Heart left ventricle (tissue), 16 donors: ENCODE measurements at regions not wholly inside any gene's neighbourhood (a gene's known extent, or its start where the extent isn't known, plus 50 kb on each side); places are given as distances from the start of the nearest gene placed in this dataset.

ENCODE experiments used
- ATAC-seq, 4 donors: fragments of 200-7000 bp; cut with Tn5 transposase; one replicate each; pipeline ENCODE4 v1.9.1; 2020 to 2022; ENCODE audit warnings: moderate library complexity in 4 of 4, mild to moderate bottlenecking in 3 of 4, moderate number of reproducible peaks in 1 of 4
- DNase-seq, 5 donors: peaks; one replicate each; pipeline ENCODE4 v3.0.0-alpha.2; 2020
- H3K27ac ChIP-seq, 12 donors: fragments of 200-600 bp; sonication (generic) in 4 of 12; one replicate each; pipeline versions ENCODE4 v1.5.0 to v1.8.0; 2016 to 2022; ENCODE audit warnings: mild to moderate bottlenecking in 2 of 12
- H3K27me3 ChIP-seq, 9 donors: fragments of 200-600 bp; sonication (generic) in 2 of 9; one replicate each; pipeline versions ENCODE4 v1.5.1 to v1.8.0; 2016 to 2022; ENCODE audit warnings: mild to moderate bottlenecking in 3 of 9
- H3K36me3 ChIP-seq, 9 donors: fragments of 200-600 bp; sonication (generic) in 2 of 9; one replicate each; pipeline versions ENCODE4 v1.5.0 to v1.8.0; 2018 to 2022; ENCODE audit warnings: mild to moderate bottlenecking in 2 of 9
- H3K4me1 ChIP-seq, 12 donors: fragments of 200-600 bp; sonication (generic) in 4 of 12; one replicate each; pipeline versions ENCODE4 v1.5.0 to v1.8.0; 2016 to 2022; ENCODE audit warnings: mild to moderate bottlenecking in 3 of 12
- H3K4me3 ChIP-seq, 12 donors: fragments of 200-600 bp; sonication (generic) in 4 of 12; one replicate each; pipeline versions ENCODE4 v1.5.0 to v1.8.0; 2017 to 2022; ENCODE audit warnings: mild to moderate bottlenecking in 9 of 12, moderate library complexity in 4 of 12
- H3K9me3 ChIP-seq, 12 donors: fragments of 200-600 bp; sonication (generic) in 4 of 12; one replicate each; pipeline versions ENCODE4 v1.5.0 to v1.8.0; 2016 to 2022; ENCODE audit warnings: mild to moderate bottlenecking in 1 of 12
- POLR2A ChIP-seq, 2 donors: fragments of 450-650 bp; IDR thresholded peaks; one replicate each; pipeline ENCODE4 v1.6.1; 2017; ENCODE audit warnings: antibody characterized with exemption in 2 of 2, mild to moderate bottlenecking in 2 of 2, moderate library complexity in 2 of 2
- WGBS, 4 donors: extraction: QIAGEN DNeasy Blood & Tissue Kit in 2 of 4; methylation state at CpG; one replicate each; pipeline versions ENCODE4 v1.1.5 to v1.1.7; 2013 to 2018; 5-methylcytosine and 5-hydroxymethylcytosine counted together
- intact Hi-C, 10 donors: fragments of 100-400 bp; cut with DNase I; formaldehyde crosslinking; loops; one replicate each; pipeline versions ENCODE4 v1.11.1 to v1.14.2; 2022
- TF ChIP-seq, protein P1 (sequence below), 12 donors: fragments of 200-600 bp; sonication (generic) in 4 of 12; IDR thresholded peaks; one replicate each; pipeline versions ENCODE4 v1.5.0 to v1.8.0; 2018 to 2022; ENCODE audit warnings: antibody characterized with exemption in 12 of 12, mild to moderate bottlenecking in 5 of 12
- donor health status: ischemic (EF 13 %, LVEDD 7.1; RV severe dilation, severe dysfunction).
- donor health status: healthy with polysubstance abuse.
- donor health status: DM: no; HTN: yes; CAD: no.
- donor health status: DM: no; HTN: no; CAD: no.
- donor health status: ischemic (EF 25% LVEDD 6.9; RV normal size, moderate dysfunction).
- donor health status: ischemic (EF 25% LVEDD 5.7; RV mildly dilated, moderate dysfunction).
- donor health status: healthy.
- donor health status: DM: yes; HTN: yes; CAD: no.
- donor health status: ischemic (EF 35%, LVEDD 5.7; RV mildly dilated, moderate dysfunction).
- donor health status: nonischemic (EF 11% LVEDD 7.7; RV severe dilation, severe dysfunction).
- donor health status: DM: yes; HTN: yes; CAD: no.
- donor health status: PGD.
- donor health status: ischemic (EF 29% LVEDD 5.4; RV normal size, mild dysfunction).
- donor health status: nonischemic (EF 23%, LVEDD 6.1; RV moderate dilation, normal function).

- Histone ChIP-seq H3K36me3 (no peaks in the 10 kb centered on the region), H3K27ac (no peak overlapping the region), H3K4me1 (no peaks in the 10 kb centered on the region), H3K27me3 (no peaks in the 10 kb centered on the region), H3K9me3 (no peaks in the 10 kb centered on the region), H3K4me3 (no peak overlapping the region)
- ATAC-seq, result no peak
- intact Hi-C loops, result no loop called here
- DNase-seq, result no peak
- TF ChIP-seq POLR2A (IDR thresholded peaks at IDR 0.05), result no peak
- TF ChIP-seq, protein P1, sequence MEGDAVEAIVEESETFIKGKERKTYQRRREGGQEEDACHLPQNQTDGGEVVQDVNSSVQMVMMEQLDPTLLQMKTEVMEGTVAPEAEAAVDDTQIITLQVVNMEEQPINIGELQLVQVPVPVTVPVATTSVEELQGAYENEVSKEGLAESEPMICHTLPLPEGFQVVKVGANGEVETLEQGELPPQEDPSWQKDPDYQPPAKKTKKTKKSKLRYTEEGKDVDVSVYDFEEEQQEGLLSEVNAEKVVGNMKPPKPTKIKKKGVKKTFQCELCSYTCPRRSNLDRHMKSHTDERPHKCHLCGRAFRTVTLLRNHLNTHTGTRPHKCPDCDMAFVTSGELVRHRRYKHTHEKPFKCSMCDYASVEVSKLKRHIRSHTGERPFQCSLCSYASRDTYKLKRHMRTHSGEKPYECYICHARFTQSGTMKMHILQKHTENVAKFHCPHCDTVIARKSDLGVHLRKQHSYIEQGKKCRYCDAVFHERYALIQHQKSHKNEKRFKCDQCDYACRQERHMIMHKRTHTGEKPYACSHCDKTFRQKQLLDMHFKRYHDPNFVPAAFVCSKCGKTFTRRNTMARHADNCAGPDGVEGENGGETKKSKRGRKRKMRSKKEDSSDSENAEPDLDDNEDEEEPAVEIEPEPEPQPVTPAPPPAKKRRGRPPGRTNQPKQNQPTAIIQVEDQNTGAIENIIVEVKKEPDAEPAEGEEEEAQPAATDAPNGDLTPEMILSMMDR (IDR thresholded peaks at IDR 0.05), result no peak
These were observed 144.0 kb upstream of the CNTN4 start for GRCh38 chr3:1954632-1955031.

DNA sequence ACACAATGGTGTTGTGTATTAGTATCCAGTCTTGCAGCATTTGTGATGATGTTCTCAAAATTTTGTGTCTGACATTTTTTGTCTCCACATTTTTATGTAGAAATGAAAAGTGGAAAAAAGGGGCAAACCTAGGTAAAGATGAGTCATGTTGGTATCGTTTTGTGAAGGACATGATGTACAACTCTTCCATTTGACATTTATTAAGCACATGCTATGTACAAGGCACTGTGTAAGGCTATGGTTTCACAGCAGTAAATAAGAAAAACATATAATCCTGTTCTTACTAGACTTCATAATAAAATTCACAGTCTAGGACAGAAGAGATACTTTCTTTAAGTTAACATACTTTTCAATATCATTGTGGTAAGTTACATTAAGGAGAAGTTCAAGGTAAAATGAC is 143.5 kb upstream of the CNTN4 start:
- Histone ChIP-seq H3K36me3 (no peaks in the 10 kb centered on the region), H3K9me3 (no peaks in the 10 kb centered on the region), H3K27ac (no peak overlapping the region), H3K4me1 (no peaks in the 10 kb centered on the region), H3K4me3 (no peak overlapping the region), H3K27me3 (no peaks in the 10 kb centered on the region)
- TF ChIP-seq, protein P1 (IDR thresholded peaks at IDR 0.05), result no peak
- TF ChIP-seq POLR2A (IDR thresholded peaks at IDR 0.05), result no peak
- DNase-seq, result no peak
- ATAC-seq, result no peak
- WGBS, 4 donors, result 65 to 73% (median 69%) methylated on average over 1 of the region's 1 CpG
- intact Hi-C loops, result no loop called here

DNA sequence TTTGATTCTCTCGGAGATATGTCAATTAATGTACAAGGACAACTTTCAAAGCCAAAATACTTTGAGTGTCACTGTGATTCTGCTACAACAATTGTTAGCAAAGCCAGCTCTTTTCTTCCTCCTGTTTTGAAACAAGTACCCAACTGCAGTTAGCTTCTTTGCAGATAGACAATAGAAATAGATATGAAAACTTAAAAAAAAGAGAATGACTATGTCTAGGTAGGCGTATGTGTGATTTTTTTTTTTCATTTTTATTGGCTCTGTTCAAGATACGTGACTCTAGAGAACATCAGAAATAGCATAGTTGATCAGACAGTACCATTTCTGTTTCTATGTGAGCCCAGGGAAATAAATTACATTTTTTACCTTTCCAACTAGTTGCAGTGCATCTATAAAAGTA is 142.9 kb upstream of the CNTN4 start:
- Histone ChIP-seq H3K4me1 (no peaks in the 10 kb centered on the region), H3K9me3 (no peaks in the 10 kb centered on the region), H3K36me3 (no peaks in the 10 kb centered on the region), H3K27me3 (no peaks in the 10 kb centered on the region), H3K4me3 (no peak overlapping the region), H3K27ac (no peak overlapping the region)
- ATAC-seq, result no peak
- no peak for DNase-seq
- intact Hi-C loops, result no loop called here
- 80 to 87% (median 85%) methylated on average over 3 of the region's 3 CpGs for WGBS, 4 donors
- TF ChIP-seq POLR2A (IDR thresholded peaks at IDR 0.05), result no peak
- TF ChIP-seq, protein P1 (IDR thresholded peaks at IDR 0.05), result no peak

GRCh38 chr3:1960506-1960905 is 138.2 kb upstream of the CNTN4 start:
- DNase-seq (no peak), ATAC-seq (no peak)
- Histone ChIP-seq H3K27ac (no peak overlapping the region), H3K4me3 (no peak overlapping the region), H3K9me3 (no peaks in the 10 kb centered on the region), H3K36me3 (no peaks in the 10 kb centered on the region), H3K4me1 (no peaks in the 10 kb centered on the region), H3K27me3 (no peaks in the 10 kb centered on the region)
- TF ChIP-seq, protein P1 (IDR thresholded peaks at IDR 0.05), result no peak
- no peak for TF ChIP-seq POLR2A (IDR thresholded peaks at IDR 0.05)
- intact Hi-C loops, result no loop called here
- 57 to 67% (median 61%) methylated on average over 3 of the region's 3 CpGs for WGBS, 4 donors
